COLO668 (cell line): ENCODE measurements at regions not wholly inside any gene's neighbourhood (a gene's known extent, or its start where the extent isn't known, plus 50 kb on each side); places are given as distances from the start of the nearest gene placed in this dataset.

Experiments used
- DNase-seq: peaks from one replicate; lab custom pipeline; 2025; ENCODE audit not compliant: unreplicated experiment; lab: John Stamatoyannopoulos, UW

GRCh38 chr5:74356009-74356695 lies 284.4 kb downstream of the ENC1 start:
- no peak for DNase-seq

GRCh38 chr5:74355041-74355824 lies 285.3 kb downstream of the ENC1 start:
- DNase-seq: no peak

- DNase-seq: no peak
Observed at GRCh38 chr5:74352256-74352655, 288.3 kb downstream of the ENC1 start.

- no peak for DNase-seq
Observed at GRCh38 chr5:74342948-74343682, 297.4 kb downstream of the ENC1 start.

- DNase-seq: no peak
Observed at GRCh38 chr5:74342182-74342581, 298.3 kb downstream of the ENC1 start.

- no peak for DNase-seq
Observed at GRCh38 chr5:74341221-74341620, 299.3 kb downstream of the ENC1 start.

GRCh38 chr5:74340476-74340875 lies 300.1 kb downstream of the ENC1 start:
- no peak for DNase-seq

- no peak for DNase-seq
Observed at GRCh38 chr5:74337984-74338310, 302.6 kb downstream of the ENC1 start.

- no peak for DNase-seq
Observed at GRCh38 chr5:74337254-74337983, 303.1 kb downstream of the ENC1 start.

- no peak for DNase-seq
Observed at GRCh38 chr5:74336297-74336696, 304.2 kb downstream of the ENC1 start.

GRCh38 chr5:74334762-74335384 lies 305.7 kb downstream of the ENC1 start:
- no peak for DNase-seq

GRCh38 chr5:74334062-74334761 lies 306.3 kb downstream of the ENC1 start:
- no peak for DNase-seq

GRCh38 chr5:74333430-74333829 lies 307.1 kb downstream of the ENC1 start:
- DNase-seq: no peak

GRCh38 chr5:74332682-74333081 lies 307.8 kb downstream of the ENC1 start:
- no peak for DNase-seq

- no peak for DNase-seq
Observed at GRCh38 chr5:74332006-74332405, 308.5 kb downstream of the ENC1 start.

GRCh38 chr5:74328221-74328630 lies 312.3 kb downstream of the ENC1 start:
- no peak for DNase-seq

GRCh38 chr5:74327339-74327685 lies 313.2 kb downstream of the ENC1 start:
- DNase-seq: no peak

GRCh38 chr5:74326571-74327338 lies 313.8 kb downstream of the ENC1 start:
- no peak for DNase-seq

GRCh38 chr5:74325866-74326265 lies 314.7 kb downstream of the ENC1 start:
- DNase-seq: no peak

GRCh38 chr5:74324556-74324955 lies 316.0 kb downstream of the ENC1 start:
- DNase-seq: no peak
